ENCODE measurements at regions not wholly inside any gene's neighbourhood (a gene's known extent, or its start where the extent isn't known, plus 50 kb on each side); places are given as distances from the start of the nearest gene placed in this dataset.

- TF ChIP-seq, protein P1, sequence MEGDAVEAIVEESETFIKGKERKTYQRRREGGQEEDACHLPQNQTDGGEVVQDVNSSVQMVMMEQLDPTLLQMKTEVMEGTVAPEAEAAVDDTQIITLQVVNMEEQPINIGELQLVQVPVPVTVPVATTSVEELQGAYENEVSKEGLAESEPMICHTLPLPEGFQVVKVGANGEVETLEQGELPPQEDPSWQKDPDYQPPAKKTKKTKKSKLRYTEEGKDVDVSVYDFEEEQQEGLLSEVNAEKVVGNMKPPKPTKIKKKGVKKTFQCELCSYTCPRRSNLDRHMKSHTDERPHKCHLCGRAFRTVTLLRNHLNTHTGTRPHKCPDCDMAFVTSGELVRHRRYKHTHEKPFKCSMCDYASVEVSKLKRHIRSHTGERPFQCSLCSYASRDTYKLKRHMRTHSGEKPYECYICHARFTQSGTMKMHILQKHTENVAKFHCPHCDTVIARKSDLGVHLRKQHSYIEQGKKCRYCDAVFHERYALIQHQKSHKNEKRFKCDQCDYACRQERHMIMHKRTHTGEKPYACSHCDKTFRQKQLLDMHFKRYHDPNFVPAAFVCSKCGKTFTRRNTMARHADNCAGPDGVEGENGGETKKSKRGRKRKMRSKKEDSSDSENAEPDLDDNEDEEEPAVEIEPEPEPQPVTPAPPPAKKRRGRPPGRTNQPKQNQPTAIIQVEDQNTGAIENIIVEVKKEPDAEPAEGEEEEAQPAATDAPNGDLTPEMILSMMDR (IDR thresholded peaks at IDR 0.05; ENCODE audit: extremely low read depth, insufficient read depth, missing control alignments): no peak
- in situ Hi-C loops (cut with MboI; ENCODE audit: low pct_unique_long_range_greater_than_20kb, low sequenced_read_pairs, unreplicated experiment): no loop called here
- DNase-seq (ENCODE audit: low spot score): no peak
Measured at GRCh38 chr17:65441053-65441605, 120.3 kb downstream of the AXIN2 start.

DNA sequence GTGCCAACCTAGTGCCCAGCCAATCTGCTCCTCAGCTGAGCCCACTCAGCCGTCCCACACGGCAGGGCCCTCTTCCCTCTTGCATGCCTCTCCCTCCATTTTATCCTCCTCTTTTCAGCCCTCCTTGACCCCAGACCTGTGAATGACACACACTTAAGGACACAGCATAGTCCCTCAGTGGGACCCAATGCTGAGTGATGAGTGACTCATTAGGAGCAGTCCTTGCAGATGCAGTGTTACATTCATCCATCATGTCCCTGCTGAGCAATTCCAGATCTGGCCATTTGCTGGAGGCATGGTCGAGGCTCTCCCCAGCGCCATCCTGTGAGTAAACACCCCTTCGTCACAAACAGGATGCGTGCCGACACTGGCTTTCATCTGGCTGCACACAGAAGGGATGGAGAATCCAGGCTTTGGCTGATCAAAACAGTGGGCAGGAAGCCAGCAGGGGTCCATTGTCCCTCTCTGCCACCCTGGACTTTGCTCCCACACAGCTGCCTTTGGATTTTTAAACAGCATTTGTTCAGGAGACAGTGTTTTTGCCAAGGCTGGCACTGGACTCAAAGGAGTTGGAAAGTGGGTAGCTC lies 122.6 kb downstream of the AXIN2 start:
- DNase-seq (ENCODE audit: low spot score): no peak
- TF ChIP-seq, protein P1 (IDR thresholded peaks at IDR 0.05; ENCODE audit: extremely low read depth, insufficient read depth, missing control alignments): no peak
- in situ Hi-C loops (cut with MboI; ENCODE audit: low pct_unique_long_range_greater_than_20kb, low sequenced_read_pairs, unreplicated experiment): no loop called here

GRCh38 chr17:65438173-65438572 lies 123.3 kb downstream of the AXIN2 start:
- DNase-seq (ENCODE audit: low spot score): no peak
- in situ Hi-C loops (cut with MboI; ENCODE audit: low pct_unique_long_range_greater_than_20kb, low sequenced_read_pairs, unreplicated experiment): no loop called here
- TF ChIP-seq, protein P1 (IDR thresholded peaks at IDR 0.05; ENCODE audit: extremely low read depth, insufficient read depth, missing control alignments): no peak

DNA sequence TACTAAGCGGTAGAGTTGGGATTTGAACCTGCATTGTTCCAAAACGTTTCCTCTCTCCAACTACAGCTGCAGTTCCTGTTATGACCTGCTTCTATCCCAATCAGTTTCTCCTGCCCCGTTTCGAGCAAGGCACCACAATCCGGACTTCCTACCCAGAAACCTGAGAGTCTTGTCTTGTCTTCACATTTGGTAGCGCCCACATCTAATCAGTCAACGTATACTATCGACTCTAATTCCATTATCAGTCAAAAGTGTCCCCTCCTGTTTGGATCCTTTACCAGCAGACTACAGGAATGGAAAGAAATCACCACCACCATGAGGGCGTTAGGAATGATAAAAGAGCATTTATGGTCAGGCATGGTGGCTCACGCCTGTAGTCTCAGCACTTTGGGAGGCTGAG lies 124.6 kb downstream of the AXIN2 start:
- no peak for DNase-seq (ENCODE audit: low spot score)
- in situ Hi-C loops (cut with MboI; ENCODE audit: low pct_unique_long_range_greater_than_20kb, low sequenced_read_pairs, unreplicated experiment): no loop called here
- TF ChIP-seq, protein P1 (IDR thresholded peaks at IDR 0.05; ENCODE audit: extremely low read depth, insufficient read depth, missing control alignments): no peak

DNA sequence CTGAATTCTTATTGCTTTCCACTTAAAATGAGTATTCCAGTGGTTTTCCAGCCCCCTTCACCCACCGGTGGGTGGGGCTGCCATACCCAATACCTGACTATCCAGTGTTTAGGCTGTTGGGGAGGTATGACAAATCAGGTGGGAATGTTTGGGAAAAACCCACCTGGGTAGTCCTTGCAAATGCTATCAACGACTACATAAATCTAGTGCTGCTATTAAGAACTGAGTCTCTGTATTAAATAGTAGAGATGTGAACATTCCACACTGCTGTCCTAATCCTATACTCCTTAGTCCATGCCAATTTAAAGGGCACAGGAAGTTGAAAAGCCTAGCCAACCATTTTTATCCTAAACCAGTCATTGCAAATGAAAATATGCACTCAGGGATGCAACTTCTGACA lies 126.6 kb downstream of the AXIN2 start:
- in situ Hi-C loops (cut with MboI; ENCODE audit: low pct_unique_long_range_greater_than_20kb, low sequenced_read_pairs, unreplicated experiment): no loop called here
- DNase-seq (ENCODE audit: low spot score): no peak
- TF ChIP-seq, protein P1 (IDR thresholded peaks at IDR 0.05; ENCODE audit: extremely low read depth, insufficient read depth, missing control alignments): no peak

DNA sequence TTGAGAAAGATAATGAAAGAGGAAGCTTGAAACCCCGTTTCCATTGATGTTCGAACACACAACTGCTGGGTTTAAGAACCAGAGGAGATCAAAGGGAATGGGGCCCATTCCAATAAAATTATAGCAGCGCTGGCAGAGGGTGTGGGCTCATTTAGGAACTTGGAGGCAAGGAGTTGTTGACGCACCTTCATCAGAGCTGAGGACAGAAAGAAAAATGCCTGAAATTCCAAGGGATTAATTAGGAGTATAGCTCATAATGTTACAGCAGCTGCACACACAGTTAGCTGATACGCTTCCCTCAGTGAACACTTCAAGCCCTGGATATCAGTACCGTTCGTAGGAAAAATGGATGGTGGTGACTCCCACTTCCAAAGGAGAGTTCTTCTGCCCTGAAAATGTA lies 127.2 kb downstream of the AXIN2 start:
- TF ChIP-seq, protein P1 (IDR thresholded peaks at IDR 0.05; ENCODE audit: extremely low read depth, insufficient read depth, missing control alignments): no peak
- in situ Hi-C loops (cut with MboI; ENCODE audit: low pct_unique_long_range_greater_than_20kb, low sequenced_read_pairs, unreplicated experiment): no loop called here
- no peak for DNase-seq (ENCODE audit: low spot score)
